HG03378 (cell line): ENCODE measurements at regions not wholly inside any gene's neighbourhood (a gene's known extent, or its start where the extent isn't known, plus 50 kb on each side); places are given as distances from the start of the nearest gene placed in this dataset.

Experiments used
- ATAC-seq: cut with Tn5 transposase; IDR thresholded peaks from one replicate; pipeline ENCODE4 v1.9.1; 2021; ENCODE audit warnings: mild to moderate bottlenecking, moderate library complexity; ENCODE audit not compliant: unreplicated experiment

- no peak for ATAC-seq
Measured at GRCh38 chr18:29629493-29630036, 1413.0 kb downstream of the DSC3 start.

- ATAC-seq: no peak
Measured at GRCh38 chr18:29626094-29626493, 1416.4 kb downstream of the DSC3 start.

GRCh38 chr18:29616867-29617266, 1425.7 kb downstream of the DSC3 start:
- ATAC-seq: no peak

- no peak for ATAC-seq
Measured at GRCh38 chr18:29608982-29609381, 1432.1 kb upstream of the CDH2 start.

- no peak for ATAC-seq
Measured at GRCh38 chr18:29605365-29605764, 1428.4 kb upstream of the CDH2 start.

GRCh38 chr18:29596959-29597358, 1420.0 kb upstream of the CDH2 start:
- no peak for ATAC-seq

- no peak for ATAC-seq
Measured at GRCh38 chr18:29594493-29594892, 1417.6 kb upstream of the CDH2 start.

GRCh38 chr18:29588446-29589100, 1411.6 kb upstream of the CDH2 start:
- ATAC-seq: no peak

- no peak for ATAC-seq
Measured at GRCh38 chr18:29586210-29586609, 1409.3 kb upstream of the CDH2 start.

GRCh38 chr18:29560270-29560669, 1383.3 kb upstream of the CDH2 start:
- peak; percentile 82 for ATAC-seq

- no peak for ATAC-seq
Measured at GRCh38 chr18:29556070-29556469, 1379.1 kb upstream of the CDH2 start.

- no peak for ATAC-seq
Measured at GRCh38 chr18:29549759-29550158, 1372.8 kb upstream of the CDH2 start.

- ATAC-seq: no peak
Measured at GRCh38 chr18:29547626-29548025, 1370.7 kb upstream of the CDH2 start.

GRCh38 chr18:29540548-29540947, 1363.6 kb upstream of the CDH2 start:
- ATAC-seq: no peak

GRCh38 chr18:29531746-29532145, 1354.8 kb upstream of the CDH2 start:
- no peak for ATAC-seq

- ATAC-seq: no peak
Measured at GRCh38 chr18:29523371-29523770, 1346.4 kb upstream of the CDH2 start.

GRCh38 chr18:29512761-29513160, 1335.8 kb upstream of the CDH2 start:
- no peak for ATAC-seq

GRCh38 chr18:29512203-29512602, 1335.3 kb upstream of the CDH2 start:
- ATAC-seq: no peak

GRCh38 chr18:29501952-29502351, 1325.0 kb upstream of the CDH2 start:
- no peak for ATAC-seq

- no peak for ATAC-seq
Measured at GRCh38 chr18:29496152-29496680, 1319.3 kb upstream of the CDH2 start.

- ATAC-seq: no peak
Measured at GRCh38 chr18:29494371-29494770, 1317.4 kb upstream of the CDH2 start.

- ATAC-seq: no peak
Measured at GRCh38 chr18:29491907-29492306, 1315.0 kb upstream of the CDH2 start.

- ATAC-seq: no peak
Measured at GRCh38 chr18:29488617-29489016, 1311.7 kb upstream of the CDH2 start.
